CD14-positive monocyte (primary cell): ENCODE measurements at regions not wholly inside any gene's neighbourhood (a gene's known extent, or its start where the extent isn't known, plus 50 kb on each side); places are given as distances from the start of the nearest gene placed in this dataset.

Experiments
- DNase-seq, 3 donors: peaks; one replicate each; pipeline ENCODE4 v3.0.0-alpha.2; 2011 to 2022
- H2AFZ ChIP-seq: 2 replicates; pipeline ENCODE4 v1.6.0; 2012; ENCODE audit warnings: mild to moderate bottlenecking, low read depth, low read length, inconsistent platforms; ENCODE audit not compliant: insufficient read depth, poor library complexity, severe bottlenecking
- H3K27ac ChIP-seq, 2 donors: 1 replicate in 1 of 2; 2 replicates in 1 of 2; pipeline ENCODE4 v1.5.1; 2012 to 2013; ENCODE audit warnings: low read length in 2 of 2, control low read depth in 1 of 2, inconsistent platforms in 1 of 2, low read depth in 1 of 2, mild to moderate bottlenecking in 1 of 2
- H3K27me3 ChIP-seq, 2 donors: one replicate each; pipeline versions ENCODE4 v1.6.0 to v1.6.1; 2011 to 2013; ENCODE audit warnings: low read length in 2 of 2; ENCODE audit not compliant: control insufficient read depth in 2 of 2, insufficient read depth in 2 of 2
- H3K36me3 ChIP-seq, 2 donors: replicated peaks in 1 of 2; 1 replicate in 1 of 2; 2 replicates in 1 of 2; pipeline versions ENCODE4 v1.5.1 to v1.6.1; 2012 to 2013; ENCODE audit warnings: low read length in 2 of 2, control low read depth in 1 of 2, inconsistent platforms in 1 of 2, mild to moderate bottlenecking in 1 of 2; ENCODE audit not compliant: insufficient read depth in 2 of 2, control insufficient read depth in 1 of 2
- H3K4me1 ChIP-seq, 2 donors: 1 replicate in 1 of 2; 2 replicates in 1 of 2; pipeline versions ENCODE4 v1.5.1 to v1.6.1; 2012 to 2013; ENCODE audit warnings: low read length in 2 of 2, control low read depth in 1 of 2, inconsistent platforms in 1 of 2, mild to moderate bottlenecking in 1 of 2, moderate library complexity in 1 of 2; ENCODE audit not compliant: insufficient read depth in 2 of 2, control insufficient read depth in 1 of 2
- H3K4me2 ChIP-seq: replicated peaks from 2 replicates; pipeline ENCODE3; 2012; ENCODE audit warnings: low read length, moderate library complexity, mild to moderate bottlenecking; ENCODE audit not compliant: poor library complexity, severe bottlenecking; ENCODE audit errors: extremely low read depth
- H3K4me3 ChIP-seq, 3 experiments: fragments of 200-600 bp in 1 of 3; sonication (generic) in 1 of 3; replicated peaks in 1 of 3; 1 replicate in 2 of 3; 2 replicates in 1 of 3; pipeline ENCODE4 v1.5.1; 2011 to 2013; ENCODE audit warnings: low read length in 3 of 3, mild to moderate bottlenecking in 3 of 3, control low read depth in 2 of 3, low read depth in 2 of 3, inconsistent platforms in 1 of 3, moderate library complexity in 1 of 3
- H3K79me2 ChIP-seq: 2 replicates; pipeline ENCODE4 v1.6.0; 2012; ENCODE audit warnings: mild to moderate bottlenecking, control low read depth, inconsistent platforms, low read length, moderate library complexity; ENCODE audit not compliant: insufficient read depth
- H3K9ac ChIP-seq: 2 replicates; pipeline ENCODE4 v1.6.0; 2017; ENCODE audit warnings: low read length, mild to moderate bottlenecking; ENCODE audit not compliant: insufficient read depth, poor library complexity, severe bottlenecking
- H3K9me3 ChIP-seq, 2 donors: replicated peaks in 1 of 2; 1 replicate in 1 of 2; 2 replicates in 1 of 2; pipeline versions ENCODE4 v1.5.1 to v1.6.1; 2012 to 2013; ENCODE audit warnings: low read length in 2 of 2, control low read depth in 1 of 2; ENCODE audit not compliant: control insufficient read depth in 1 of 2, insufficient read depth in 1 of 2
- H4K20me1 ChIP-seq: 2 replicates; pipeline ENCODE4 v1.6.0; 2012; ENCODE audit warnings: mild to moderate bottlenecking, low read length, control low read depth, moderate library complexity; ENCODE audit not compliant: insufficient read depth
- H3K27ac Mint-ChIP-seq, 7 donors: one replicate each; pipeline ENCODE4 v1.8.0; 2020; ENCODE audit warnings: mild to moderate bottlenecking in 7 of 7, mixed read lengths in 7 of 7, moderate library complexity in 6 of 7, inconsistent platforms in 2 of 7
- H3K27me3 Mint-ChIP-seq, 3 donors: one replicate each; pipeline ENCODE4 v1.8.0; 2021 to 2022; ENCODE audit warnings: low read depth in 3 of 3, mild to moderate bottlenecking in 3 of 3, mixed read lengths in 3 of 3, moderate library complexity in 3 of 3, inconsistent platforms in 1 of 3
- H3K36me3 Mint-ChIP-seq, 2 donors: one replicate each; pipeline ENCODE4 v1.8.0; 2020; ENCODE audit warnings: mixed read lengths in 2 of 2, inconsistent platforms in 1 of 2, mild to moderate bottlenecking in 1 of 2
- H3K4me1 Mint-ChIP-seq: one replicate; pipeline ENCODE4 v1.8.0; 2020; ENCODE audit warnings: mild to moderate bottlenecking, mixed read lengths
- H3K4me3 Mint-ChIP-seq, 2 donors: one replicate each; pipeline ENCODE4 v1.8.0; 2020; ENCODE audit warnings: mild to moderate bottlenecking in 2 of 2, mixed read lengths in 2 of 2, moderate library complexity in 1 of 2
- H3K9me3 Mint-ChIP-seq, 7 donors: one replicate each; pipeline ENCODE4 v1.8.0; 2020 to 2022; ENCODE audit warnings: mixed read lengths in 7 of 7, mild to moderate bottlenecking in 6 of 7, moderate library complexity in 6 of 7, inconsistent platforms in 2 of 7
- WGBS: methylation state at CpG from one replicate; pipeline ENCODE4 v1.1.5; 2013; ENCODE audit warnings: missing lambda C conversion rate; ENCODE audit not compliant: insufficient coverage; 5-methylcytosine and 5-hydroxymethylcytosine counted together
- intact Hi-C, 2 donors: fragments of 100-400 bp; cut with micrococcal nuclease; formaldehyde crosslinking; loops; one replicate each; pipeline versions ENCODE4 v1.15.0 to v1.15.1; 2023
- TF ChIP-seq, protein P1 (sequence below): fragments of 200-600 bp; IDR thresholded peaks from one replicate; pipeline ENCODE4 v1.8.0; 2022; ENCODE audit warnings: antibody characterized with exemption, mild to moderate bottlenecking

DNA sequence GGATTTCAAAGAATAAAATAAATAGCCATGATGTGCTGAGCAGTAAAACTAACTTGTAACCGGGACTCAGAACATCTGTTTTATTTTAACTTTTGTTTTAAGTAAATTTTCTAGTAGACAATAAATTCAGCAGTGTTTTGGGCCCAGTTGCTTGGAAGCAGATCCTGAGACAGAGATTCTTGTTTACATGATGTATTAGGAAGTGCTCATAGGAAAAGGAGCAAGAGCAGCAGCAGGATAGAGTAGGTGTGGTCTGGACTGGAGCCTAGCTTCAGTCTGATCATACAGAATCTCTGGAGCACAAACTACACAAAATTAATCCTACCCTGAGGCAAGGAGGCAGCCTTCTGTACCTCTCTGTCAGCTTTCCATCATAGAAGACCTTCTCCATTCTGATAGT, 139.2 kb upstream of the CCNH start:
- intact Hi-C loops: no loop called here
- Mint-ChIP-seq H3K27me3 (no peaks in the 10 kb centered on the region), H3K36me3 (no peaks in the 10 kb centered on the region), H3K4me1 (no peaks in the 10 kb centered on the region), H3K9me3 (peaks cover 2 to 13% (median 5%) of the 10 kb centered on the region in 7 donors), H3K27ac (no peak overlapping the region), H3K4me3 (no peak overlapping the region)
- no peak for DNase-seq
- H3K36me3 ChIP-seq: no peaks in the 10 kb centered on the region
- no peak overlapping the region for H3K4me3 ChIP-seq
- TF ChIP-seq, protein P1, sequence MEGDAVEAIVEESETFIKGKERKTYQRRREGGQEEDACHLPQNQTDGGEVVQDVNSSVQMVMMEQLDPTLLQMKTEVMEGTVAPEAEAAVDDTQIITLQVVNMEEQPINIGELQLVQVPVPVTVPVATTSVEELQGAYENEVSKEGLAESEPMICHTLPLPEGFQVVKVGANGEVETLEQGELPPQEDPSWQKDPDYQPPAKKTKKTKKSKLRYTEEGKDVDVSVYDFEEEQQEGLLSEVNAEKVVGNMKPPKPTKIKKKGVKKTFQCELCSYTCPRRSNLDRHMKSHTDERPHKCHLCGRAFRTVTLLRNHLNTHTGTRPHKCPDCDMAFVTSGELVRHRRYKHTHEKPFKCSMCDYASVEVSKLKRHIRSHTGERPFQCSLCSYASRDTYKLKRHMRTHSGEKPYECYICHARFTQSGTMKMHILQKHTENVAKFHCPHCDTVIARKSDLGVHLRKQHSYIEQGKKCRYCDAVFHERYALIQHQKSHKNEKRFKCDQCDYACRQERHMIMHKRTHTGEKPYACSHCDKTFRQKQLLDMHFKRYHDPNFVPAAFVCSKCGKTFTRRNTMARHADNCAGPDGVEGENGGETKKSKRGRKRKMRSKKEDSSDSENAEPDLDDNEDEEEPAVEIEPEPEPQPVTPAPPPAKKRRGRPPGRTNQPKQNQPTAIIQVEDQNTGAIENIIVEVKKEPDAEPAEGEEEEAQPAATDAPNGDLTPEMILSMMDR: no peak
- no peak overlapping the region for H3K4me2 ChIP-seq
- no peak overlapping the region for H3K27ac ChIP-seq
- H3K4me1 ChIP-seq: no peaks in the 10 kb centered on the region
- H2AFZ ChIP-seq: no peak overlapping the region
- WGBS: no CpG with 5 or more reads among the region's 1 CpG
- peaks cover 6 to 7% of the 10 kb centered on the region in 2 donors for H3K9me3 ChIP-seq
- no peaks in the 10 kb centered on the region for H4K20me1 ChIP-seq
- no peak overlapping the region for H3K9ac ChIP-seq
- H3K27me3 ChIP-seq: no peaks in the 10 kb centered on the region
- H3K79me2 ChIP-seq: no peaks in the 10 kb centered on the region

DNA sequence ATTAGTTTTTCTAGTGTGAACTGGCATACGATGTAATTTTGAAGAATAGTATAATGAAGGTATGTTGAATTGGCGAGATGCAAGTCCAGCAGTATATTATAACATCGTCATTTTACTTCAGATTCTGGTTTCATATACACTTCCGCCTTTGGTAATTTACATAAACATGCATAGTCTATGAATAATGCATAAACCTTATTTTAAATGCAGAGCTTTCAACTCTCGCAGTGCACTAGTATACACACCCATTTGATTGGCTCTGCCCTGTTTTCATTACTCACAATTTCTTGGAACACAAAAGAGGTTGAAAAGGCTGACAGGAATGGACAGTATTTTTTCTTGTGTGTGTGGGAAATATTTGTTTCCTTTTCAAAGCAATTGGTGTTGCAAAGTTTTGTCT, 128.9 kb upstream of the CCNH start:
- Histone ChIP-seq H3K27ac (no peak overlapping the region), H3K4me1 (no peaks in the 10 kb centered on the region), H3K36me3 (no peaks in the 10 kb centered on the region), H4K20me1 (no peaks in the 10 kb centered on the region), H3K4me3 (no peak overlapping the region), H3K9me3 (no peaks in the 10 kb centered on the region), H3K9ac (no peak overlapping the region), H3K79me2 (no peaks in the 10 kb centered on the region), H3K27me3 (no peaks in the 10 kb centered on the region), H2AFZ (no peak overlapping the region), H3K4me2 (no peak overlapping the region)
- intact Hi-C loops: no loop called here
- Mint-ChIP-seq H3K36me3 (no peaks in the 10 kb centered on the region), H3K9me3 (peaks cover 0 to 2% (median 0%) of the 10 kb centered on the region in 7 donors), H3K27me3 (no peaks in the 10 kb centered on the region), H3K4me1 (no peaks in the 10 kb centered on the region), H3K27ac (no peak overlapping the region), H3K4me3 (no peak overlapping the region)
- WGBS: no CpG with 5 or more reads among the region's 5 CpGs
- DNase-seq: no peak
- TF ChIP-seq, protein P1: no peak
